CD14-positive monocyte (primary cell): ENCODE measurements at regions not wholly inside any gene's neighbourhood (a gene's known extent, or its start where the extent isn't known, plus 50 kb on each side); places are given as distances from the start of the nearest gene placed in this dataset.

Source experiments
- DNase-seq, 3 donors: peaks; one replicate each; pipeline ENCODE4 v3.0.0-alpha.2; 2011 to 2022
- H2AFZ ChIP-seq: 2 replicates; pipeline ENCODE4 v1.6.0; 2012; ENCODE audit warnings: mild to moderate bottlenecking, low read depth, low read length, inconsistent platforms; ENCODE audit not compliant: insufficient read depth, poor library complexity, severe bottlenecking
- H3K27ac ChIP-seq, 2 donors: 1 replicate in 1 of 2; 2 replicates in 1 of 2; pipeline ENCODE4 v1.5.1; 2012 to 2013; ENCODE audit warnings: low read length in 2 of 2, control low read depth in 1 of 2, inconsistent platforms in 1 of 2, low read depth in 1 of 2, mild to moderate bottlenecking in 1 of 2
- H3K27me3 ChIP-seq, 2 donors: one replicate each; pipeline versions ENCODE4 v1.6.0 to v1.6.1; 2011 to 2013; ENCODE audit warnings: low read length in 2 of 2; ENCODE audit not compliant: control insufficient read depth in 2 of 2, insufficient read depth in 2 of 2
- H3K36me3 ChIP-seq, 2 donors: replicated peaks in 1 of 2; 1 replicate in 1 of 2; 2 replicates in 1 of 2; pipeline versions ENCODE4 v1.5.1 to v1.6.1; 2012 to 2013; ENCODE audit warnings: low read length in 2 of 2, control low read depth in 1 of 2, inconsistent platforms in 1 of 2, mild to moderate bottlenecking in 1 of 2; ENCODE audit not compliant: insufficient read depth in 2 of 2, control insufficient read depth in 1 of 2
- H3K4me1 ChIP-seq, 2 donors: 1 replicate in 1 of 2; 2 replicates in 1 of 2; pipeline versions ENCODE4 v1.5.1 to v1.6.1; 2012 to 2013; ENCODE audit warnings: low read length in 2 of 2, control low read depth in 1 of 2, inconsistent platforms in 1 of 2, mild to moderate bottlenecking in 1 of 2, moderate library complexity in 1 of 2; ENCODE audit not compliant: insufficient read depth in 2 of 2, control insufficient read depth in 1 of 2
- H3K4me2 ChIP-seq: replicated peaks from 2 replicates; pipeline ENCODE3; 2012; ENCODE audit warnings: low read length, moderate library complexity, mild to moderate bottlenecking; ENCODE audit not compliant: poor library complexity, severe bottlenecking; ENCODE audit errors: extremely low read depth
- H3K4me3 ChIP-seq, 3 experiments: fragments of 200-600 bp in 1 of 3; sonication (generic) in 1 of 3; replicated peaks in 1 of 3; 1 replicate in 2 of 3; 2 replicates in 1 of 3; pipeline ENCODE4 v1.5.1; 2011 to 2013; ENCODE audit warnings: low read length in 3 of 3, mild to moderate bottlenecking in 3 of 3, control low read depth in 2 of 3, low read depth in 2 of 3, inconsistent platforms in 1 of 3, moderate library complexity in 1 of 3
- H3K79me2 ChIP-seq: 2 replicates; pipeline ENCODE4 v1.6.0; 2012; ENCODE audit warnings: mild to moderate bottlenecking, control low read depth, inconsistent platforms, low read length, moderate library complexity; ENCODE audit not compliant: insufficient read depth
- H3K9ac ChIP-seq: 2 replicates; pipeline ENCODE4 v1.6.0; 2017; ENCODE audit warnings: low read length, mild to moderate bottlenecking; ENCODE audit not compliant: insufficient read depth, poor library complexity, severe bottlenecking
- H3K9me3 ChIP-seq, 2 donors: replicated peaks in 1 of 2; 1 replicate in 1 of 2; 2 replicates in 1 of 2; pipeline versions ENCODE4 v1.5.1 to v1.6.1; 2012 to 2013; ENCODE audit warnings: low read length in 2 of 2, control low read depth in 1 of 2; ENCODE audit not compliant: control insufficient read depth in 1 of 2, insufficient read depth in 1 of 2
- H4K20me1 ChIP-seq: 2 replicates; pipeline ENCODE4 v1.6.0; 2012; ENCODE audit warnings: mild to moderate bottlenecking, low read length, control low read depth, moderate library complexity; ENCODE audit not compliant: insufficient read depth
- H3K27ac Mint-ChIP-seq, 7 donors: one replicate each; pipeline ENCODE4 v1.8.0; 2020; ENCODE audit warnings: mild to moderate bottlenecking in 7 of 7, mixed read lengths in 7 of 7, moderate library complexity in 6 of 7, inconsistent platforms in 2 of 7
- H3K27me3 Mint-ChIP-seq, 3 donors: one replicate each; pipeline ENCODE4 v1.8.0; 2021 to 2022; ENCODE audit warnings: low read depth in 3 of 3, mild to moderate bottlenecking in 3 of 3, mixed read lengths in 3 of 3, moderate library complexity in 3 of 3, inconsistent platforms in 1 of 3
- H3K36me3 Mint-ChIP-seq, 2 donors: one replicate each; pipeline ENCODE4 v1.8.0; 2020; ENCODE audit warnings: mixed read lengths in 2 of 2, inconsistent platforms in 1 of 2, mild to moderate bottlenecking in 1 of 2
- H3K4me1 Mint-ChIP-seq: one replicate; pipeline ENCODE4 v1.8.0; 2020; ENCODE audit warnings: mild to moderate bottlenecking, mixed read lengths
- H3K4me3 Mint-ChIP-seq, 2 donors: one replicate each; pipeline ENCODE4 v1.8.0; 2020; ENCODE audit warnings: mild to moderate bottlenecking in 2 of 2, mixed read lengths in 2 of 2, moderate library complexity in 1 of 2
- H3K9me3 Mint-ChIP-seq, 7 donors: one replicate each; pipeline ENCODE4 v1.8.0; 2020 to 2022; ENCODE audit warnings: mixed read lengths in 7 of 7, mild to moderate bottlenecking in 6 of 7, moderate library complexity in 6 of 7, inconsistent platforms in 2 of 7
- WGBS: methylation state at CpG from one replicate; pipeline ENCODE4 v1.1.5; 2013; ENCODE audit warnings: missing lambda C conversion rate; ENCODE audit not compliant: insufficient coverage; 5-methylcytosine and 5-hydroxymethylcytosine counted together
- intact Hi-C, 2 donors: fragments of 100-400 bp; cut with micrococcal nuclease; formaldehyde crosslinking; loops; one replicate each; pipeline versions ENCODE4 v1.15.0 to v1.15.1; 2023
- TF ChIP-seq, protein P1 (sequence below): fragments of 200-600 bp; IDR thresholded peaks from one replicate; pipeline ENCODE4 v1.8.0; 2022; ENCODE audit warnings: antibody characterized with exemption, mild to moderate bottlenecking

DNA sequence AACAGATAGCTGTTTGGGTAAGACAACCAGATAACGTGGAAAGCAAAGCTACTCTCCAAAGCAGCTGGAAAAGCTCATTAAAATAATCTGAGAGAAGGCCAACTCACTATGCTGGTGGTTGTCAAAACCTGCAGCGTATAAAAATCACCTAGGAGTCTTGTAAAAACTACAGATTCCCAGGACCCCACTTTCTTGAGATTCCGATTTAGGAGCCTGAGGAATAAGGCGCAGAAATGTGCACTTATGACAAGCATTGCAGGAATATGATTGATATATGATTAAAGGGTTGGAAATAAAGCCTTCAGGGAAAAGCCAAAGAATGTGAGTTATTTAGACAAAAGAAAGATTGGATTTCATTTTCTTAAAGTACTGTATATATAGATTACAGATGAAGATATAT is 285.0 kb upstream of the PTGER4 start:
- Histone ChIP-seq H4K20me1 (no peaks in the 10 kb centered on the region), H3K79me2 (no peaks in the 10 kb centered on the region), H2AFZ (no peak overlapping the region), H3K27ac (no peak overlapping the region), H3K27me3 (no peaks in the 10 kb centered on the region), H3K9me3 (no peaks in the 10 kb centered on the region), H3K36me3 (no peaks in the 10 kb centered on the region), H3K4me2 (no peak overlapping the region), H3K4me3 (no peak overlapping the region), H3K4me1 (peaks cover 19 to 26% of the 10 kb centered on the region in 2 donors), H3K9ac (no peak overlapping the region)
- Mint-ChIP-seq H3K4me1 (peaks cover 35% of the 10 kb centered on the region), H3K27me3 (peaks cover 0 to 2% (median 1%) of the 10 kb centered on the region in 3 donors), H3K27ac (no peak overlapping the region), H3K36me3 (no peaks in the 10 kb centered on the region), H3K9me3 (no peaks in the 10 kb centered on the region), H3K4me3 (no peak overlapping the region)
- intact Hi-C loops = no loop called here
- 73% methylated on average over 3 of the region's 4 CpGs for WGBS
- TF ChIP-seq, protein P1, sequence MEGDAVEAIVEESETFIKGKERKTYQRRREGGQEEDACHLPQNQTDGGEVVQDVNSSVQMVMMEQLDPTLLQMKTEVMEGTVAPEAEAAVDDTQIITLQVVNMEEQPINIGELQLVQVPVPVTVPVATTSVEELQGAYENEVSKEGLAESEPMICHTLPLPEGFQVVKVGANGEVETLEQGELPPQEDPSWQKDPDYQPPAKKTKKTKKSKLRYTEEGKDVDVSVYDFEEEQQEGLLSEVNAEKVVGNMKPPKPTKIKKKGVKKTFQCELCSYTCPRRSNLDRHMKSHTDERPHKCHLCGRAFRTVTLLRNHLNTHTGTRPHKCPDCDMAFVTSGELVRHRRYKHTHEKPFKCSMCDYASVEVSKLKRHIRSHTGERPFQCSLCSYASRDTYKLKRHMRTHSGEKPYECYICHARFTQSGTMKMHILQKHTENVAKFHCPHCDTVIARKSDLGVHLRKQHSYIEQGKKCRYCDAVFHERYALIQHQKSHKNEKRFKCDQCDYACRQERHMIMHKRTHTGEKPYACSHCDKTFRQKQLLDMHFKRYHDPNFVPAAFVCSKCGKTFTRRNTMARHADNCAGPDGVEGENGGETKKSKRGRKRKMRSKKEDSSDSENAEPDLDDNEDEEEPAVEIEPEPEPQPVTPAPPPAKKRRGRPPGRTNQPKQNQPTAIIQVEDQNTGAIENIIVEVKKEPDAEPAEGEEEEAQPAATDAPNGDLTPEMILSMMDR = no peak
- DNase-seq = no peak

DNA sequence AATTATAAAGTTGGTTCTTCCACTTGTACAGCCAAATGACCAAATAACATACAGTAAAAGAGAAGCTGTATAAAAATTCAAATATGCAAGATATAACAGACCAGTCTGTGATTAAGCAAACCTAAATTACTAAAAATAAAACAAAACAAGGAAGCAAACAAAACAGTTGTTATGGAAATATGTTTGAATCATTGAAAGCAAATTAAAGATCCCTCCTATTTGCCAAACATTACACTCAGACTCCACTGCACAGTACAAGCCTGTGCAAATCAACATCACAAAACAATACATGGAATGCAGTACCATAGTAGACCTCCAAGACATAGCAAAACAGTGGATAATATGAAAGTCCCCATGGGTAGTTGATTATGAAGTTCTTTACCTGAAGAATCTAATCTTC is 288.1 kb upstream of the PTGER4 start:
- H3K36me3 ChIP-seq = no peaks in the 10 kb centered on the region
- no peaks in the 10 kb centered on the region for H3K9me3 ChIP-seq
- no peaks in the 10 kb centered on the region for H3K27me3 ChIP-seq
- no peaks in the 10 kb centered on the region for H3K36me3 Mint-ChIP-seq
- peaks cover 0 to 2% (median 1%) of the 10 kb centered on the region in 3 donors for H3K27me3 Mint-ChIP-seq
- H3K9ac ChIP-seq = no peak overlapping the region
- H3K27ac Mint-ChIP-seq = peak overlapping the region; percentile 68 to 86 (median 81)
- no peak overlapping the region for H3K4me3 ChIP-seq
- H3K4me2 ChIP-seq = peak overlapping the region; percentile 15
- H3K4me1 ChIP-seq = peaks cover 39 to 50% of the 10 kb centered on the region in 2 donors
- no peak overlapping the region for H2AFZ ChIP-seq
- H3K9me3 Mint-ChIP-seq = no peaks in the 10 kb centered on the region
- H4K20me1 ChIP-seq = no peaks in the 10 kb centered on the region
- intact Hi-C loops = no loop called here
- no peak overlapping the region for H3K4me3 Mint-ChIP-seq
- TF ChIP-seq, protein P1 = no peak
- peaks cover 38% of the 10 kb centered on the region for H3K4me1 Mint-ChIP-seq
- peak overlapping the region in 1 of 2 donors; percentile 64 for H3K27ac ChIP-seq
- DNase-seq = peak; percentile 37 to 81 (median 44)
- no peaks in the 10 kb centered on the region for H3K79me2 ChIP-seq
